IMR-90 (cell line): ENCODE measurements at regions not wholly inside any gene's neighbourhood (a gene's known extent, or its start where the extent isn't known, plus 50 kb on each side); places are given as distances from the start of the nearest gene placed in this dataset.

Experiments used
- ATAC-seq: fragments of 200-7000 bp; cut with Tn5 transposase; 2 replicates; pipeline ENCODE4 v1.9.1; 2020; ENCODE audit warnings: low read depth, mild to moderate bottlenecking, moderate library complexity
- BruUV-seq: library from RNA; stranded (reverse); fragments of 400-500 nt; replicated peaks from 2 replicates; lab custom pipeline; 2021; lab: Mats Ljungman, UMichigan
- CTCF ChIA-PET: fragments of 300-600 bp; formaldehyde crosslinking; extraction: SDS; loops from one replicate; lab custom pipeline; 2021; ENCODE audit warnings: antibody characterized with exemption; lab: Yijun Ruan, JAX
- POLR2A ChIA-PET: fragments of 300-600 bp; sonication (Branson Sonifier 250); formaldehyde crosslinking; loops from one replicate; lab custom pipeline; 2022; ENCODE audit warnings: antibody characterized with exemption; ENCODE audit not compliant: unreplicated experiment; lab: Charles Lee
- DNase-seq: peaks from one replicate; pipeline ENCODE4 v3.0.0; 2013
- H2AFZ ChIP-seq: replicated peaks from 2 replicates; pipeline ENCODE3; 2013; ENCODE audit warnings: low read length, mild to moderate bottlenecking; ENCODE audit not compliant: poor library complexity
- H2AK5ac ChIP-seq: 2 replicates; pipeline ENCODE4 v1.6.1; 2013; ENCODE audit warnings: low read depth, low read length, inconsistent platforms
- H2AK9ac ChIP-seq: replicated peaks from 2 replicates; pipeline ENCODE3; 2013; ENCODE audit warnings: mild to moderate bottlenecking, low read depth, low read length, moderate library complexity; ENCODE audit not compliant: poor library complexity
- H2BK120ac ChIP-seq: 2 replicates; pipeline ENCODE4 v1.6.1; 2013; ENCODE audit warnings: low read depth, low read length, inconsistent platforms
- H2BK15ac ChIP-seq: 3 replicates; pipeline ENCODE4 v1.6.1; 2013; ENCODE audit warnings: low read depth, low read length, inconsistent platforms
- H2BK20ac ChIP-seq: 2 replicates; pipeline ENCODE4 v1.6.1; 2013; ENCODE audit warnings: low read depth, mild to moderate bottlenecking, inconsistent platforms, low read length, moderate library complexity
- H2BK5ac ChIP-seq: 2 replicates; pipeline ENCODE4 v1.6.1; 2013; ENCODE audit warnings: mild to moderate bottlenecking, low read depth, low read length, inconsistent platforms; ENCODE audit not compliant: poor library complexity, severe bottlenecking
- H3K14ac ChIP-seq: replicated peaks from 2 replicates; pipeline ENCODE4 v1.6.1; 2013; ENCODE audit warnings: low read depth, low read length, inconsistent platforms
- H3K18ac ChIP-seq: 2 replicates; pipeline ENCODE4 v1.6.1; 2013; ENCODE audit warnings: low read depth, low read length, control low read depth
- H3K23ac ChIP-seq: 2 replicates; pipeline ENCODE4 v1.6.1; 2013; ENCODE audit warnings: low read depth, low read length, inconsistent platforms
- H3K27ac ChIP-seq: 2 replicates; pipeline ENCODE4 v1.5.1; 2013; ENCODE audit warnings: mild to moderate bottlenecking, control low read depth, low read length; ENCODE audit not compliant: insufficient read depth
- H3K27me3 ChIP-seq: 2 replicates; pipeline ENCODE4 v1.6.1; 2013; ENCODE audit warnings: low read length; ENCODE audit not compliant: control insufficient read depth, insufficient read depth
- H3K36me3 ChIP-seq: 2 replicates; pipeline ENCODE4 v1.6.1; 2013; ENCODE audit warnings: low read length, mixed read lengths; ENCODE audit not compliant: control insufficient read depth, insufficient read depth
- H3K4ac ChIP-seq: 2 replicates; pipeline ENCODE4 v1.6.1; 2013; ENCODE audit warnings: low read depth, low read length, inconsistent platforms
- H3K4me1 ChIP-seq: 2 replicates; pipeline ENCODE4 v1.6.1; 2013; ENCODE audit warnings: low read length, mixed read lengths; ENCODE audit not compliant: control insufficient read depth, insufficient read depth
- H3K4me2 ChIP-seq: 2 replicates; pipeline ENCODE4 v1.6.1; 2013; ENCODE audit warnings: low read depth, mild to moderate bottlenecking, control low read depth, low read length, moderate library complexity
- H3K4me3 ChIP-seq: 2 replicates; pipeline ENCODE4 v1.5.1; 2013; ENCODE audit warnings: low read depth, mild to moderate bottlenecking, control low read depth, low read length, moderate library complexity; ENCODE audit not compliant: insufficient read depth
- H3K56ac ChIP-seq: 2 replicates; pipeline ENCODE4 v1.6.1; 2013; ENCODE audit warnings: low read length, inconsistent platforms; ENCODE audit not compliant: insufficient read depth; ENCODE audit errors: extremely low read depth
- H3K79me1 ChIP-seq, 2 experiments: 2 replicates each; pipeline ENCODE4 v1.6.1; 2013; ENCODE audit warnings: low read length in 2 of 2, inconsistent platforms in 1 of 2, low read depth in 1 of 2
- H3K9ac ChIP-seq: 2 replicates; pipeline ENCODE4 v1.6.1; 2013; ENCODE audit warnings: low read depth, low read length, control low read depth
- H3K9me1 ChIP-seq: 2 replicates; pipeline ENCODE4 v1.6.1; 2013; ENCODE audit warnings: low read length, inconsistent platforms; ENCODE audit not compliant: insufficient read depth
- H3K9me3 ChIP-seq: 2 replicates; pipeline ENCODE4 v1.6.1; 2013; ENCODE audit warnings: low read length; ENCODE audit not compliant: control insufficient read depth, insufficient read depth
- H4K20me1 ChIP-seq: 2 replicates; pipeline ENCODE4 v1.6.1; 2013; ENCODE audit warnings: low read length, inconsistent platforms; ENCODE audit not compliant: insufficient read depth
- H4K5ac ChIP-seq: 2 replicates; pipeline ENCODE4 v1.6.1; 2013; ENCODE audit warnings: mild to moderate bottlenecking, low read depth, low read length, control low read depth
- H4K8ac ChIP-seq, 2 experiments: 2 replicates each; pipeline ENCODE4 v1.6.1; 2013; ENCODE audit warnings: low read depth in 2 of 2, low read length in 2 of 2, control low read depth in 1 of 2, inconsistent platforms in 1 of 2
- H4K91ac ChIP-seq: 2 replicates; pipeline ENCODE4 v1.6.1; 2013; ENCODE audit warnings: low read depth, low read length, inconsistent platforms; ENCODE audit not compliant: insufficient read depth
- FOS ChIP-seq: fragments of 150-350 bp; IDR thresholded peaks from 2 replicates; pipeline ENCODE4 v1.6.1; 2016; ENCODE audit warnings: low read depth, low read length
- NFE2L2 ChIP-seq: fragments of 150-350 bp; IDR thresholded peaks from 2 replicates; pipeline ENCODE4 v1.6.1; 2016; ENCODE audit warnings: low read depth, mild to moderate bottlenecking, low read length
- WGBS, 2 experiments: methylation state at CpG; one replicate each; pipeline versions ENCODE4 v1.1.5 to v1.1.7; 2013; ENCODE audit warnings: missing lambda C conversion rate in 2 of 2; ENCODE audit not compliant: insufficient read length in 1 of 2; ENCODE audit errors: extremely low coverage in 2 of 2; 5-methylcytosine and 5-hydroxymethylcytosine counted together
- dilution Hi-C: fragments of 300-500 bp; cut with HindIII; formaldehyde crosslinking; loops from one replicate; pipeline ENCODE4 v1.14.3; 2018; ENCODE audit warnings: low sequenced_read_pairs; ENCODE audit not compliant: unreplicated experiment
- in situ Hi-C: fragments of 300-500 bp; cut with MboI; formaldehyde crosslinking; loops from 3 replicates; pipeline ENCODE4 v1.14.3; 2019; ENCODE audit warnings: low sequenced_read_pairs, inconsistent platforms, mixed read lengths
- intact Hi-C: fragments of 100-400 bp; cut with micrococcal nuclease; formaldehyde crosslinking; loops from 2 replicates; pipeline ENCODE4 v1.10.0; 2022

- BruUV-seq, result no TSS peak
- ChIA-PET CTCF (no interaction called here), POLR2A (no interaction called here)
- H3K9ac ChIP-seq, result no peak overlapping the region
- no peak overlapping the region for H2AK5ac ChIP-seq
- H3K4me1 ChIP-seq, result no peaks in the 10 kb centered on the region
- H3K4ac ChIP-seq, result no peak overlapping the region
- H3K79me1 ChIP-seq, result no peaks in the 10 kb centered on the region
- H3K56ac ChIP-seq, result no peak overlapping the region
- H2AK9ac ChIP-seq, result no peak overlapping the region
- no peaks in the 10 kb centered on the region for H3K36me3 ChIP-seq
- in situ Hi-C loops (no loop called here), intact Hi-C loops (no loop called here), dilution Hi-C loops (no loop called here)
- peaks cover 2% of the 10 kb centered on the region for H3K27me3 ChIP-seq
- TF ChIP-seq NFE2L2, result no peak
- TF ChIP-seq FOS, result no peak
- no peaks in the 10 kb centered on the region for H3K9me3 ChIP-seq
- H3K23ac ChIP-seq, result no peak overlapping the region
- no peak overlapping the region for H4K91ac ChIP-seq
- H2BK20ac ChIP-seq, result no peak overlapping the region
- no peaks in the 10 kb centered on the region for H3K9me1 ChIP-seq
- H3K18ac ChIP-seq, result no peak overlapping the region
- H2AFZ ChIP-seq, result no peak overlapping the region
- H4K20me1 ChIP-seq, result no peaks in the 10 kb centered on the region
- ATAC-seq (no peak), DNase-seq (no peak)
- H2BK5ac ChIP-seq, result no peak overlapping the region
- no peak overlapping the region for H4K5ac ChIP-seq
- no peak overlapping the region for H2BK15ac ChIP-seq
- H3K14ac ChIP-seq, result no peak overlapping the region
- WGBS, 2 experiments, result no CpG with 5 or more reads among the region's 10 CpGs
- H3K27ac ChIP-seq, result no peak overlapping the region
- no peak overlapping the region for H3K4me2 ChIP-seq
- H3K4me3 ChIP-seq, result no peak overlapping the region
- no peak overlapping the region for H2BK120ac ChIP-seq
- no peak overlapping the region for H4K8ac ChIP-seq
These were observed 785.1 kb downstream of the MAFB start for GRCh38 chr20:39903806-39904465.
